Stomach (tissue), 4 donors: ENCODE measurements at regions not wholly inside any gene's neighbourhood (a gene's known extent, or its start where the extent isn't known, plus 50 kb on each side); places are given as distances from the start of the nearest gene placed in this dataset.

Source experiments
- POLR2A ChIP-seq, 4 donors: fragments of 450-650 bp; IDR thresholded peaks; one replicate each; pipeline ENCODE4 v1.6.1; 2016; ENCODE audit warnings: antibody characterized with exemption in 4 of 4, control low read depth in 2 of 4, mild to moderate bottlenecking in 1 of 4, moderate library complexity in 1 of 4
- TF ChIP-seq, protein P1 (sequence below), 7 experiments: fragments of 450-650 bp in 4 of 7; fragments of 200-600 bp in 3 of 7; sonication (generic) in 3 of 7; IDR thresholded peaks; one replicate each; pipeline ENCODE4 v1.5.1; 2016 to 2019; ENCODE audit warnings: antibody characterized with exemption in 7 of 7, control low read depth in 2 of 7, mild to moderate bottlenecking in 1 of 7

DNA sequence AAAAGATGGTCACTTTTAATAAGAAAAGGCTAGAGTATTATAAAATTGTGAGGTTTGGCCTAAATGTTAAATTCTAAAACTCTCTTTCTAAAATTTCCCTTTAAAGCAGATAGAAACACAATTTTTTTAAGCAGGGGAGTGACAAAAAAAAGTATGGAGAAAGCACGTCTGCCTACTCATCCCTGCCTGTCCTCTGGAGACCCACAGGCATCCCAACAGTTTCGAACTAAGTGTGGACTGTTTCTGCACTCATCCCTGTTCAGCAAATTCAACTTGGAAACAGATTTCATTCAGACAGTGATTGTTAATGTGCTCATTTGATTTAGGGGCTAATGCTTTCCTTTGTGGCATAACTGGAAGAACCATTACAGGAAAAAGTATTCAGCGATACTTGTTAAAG is 192.6 kb upstream of the CXCL12 start:
- TF ChIP-seq POLR2A (IDR thresholded peaks at IDR 0.05), result no peak
- TF ChIP-seq, protein P1, sequence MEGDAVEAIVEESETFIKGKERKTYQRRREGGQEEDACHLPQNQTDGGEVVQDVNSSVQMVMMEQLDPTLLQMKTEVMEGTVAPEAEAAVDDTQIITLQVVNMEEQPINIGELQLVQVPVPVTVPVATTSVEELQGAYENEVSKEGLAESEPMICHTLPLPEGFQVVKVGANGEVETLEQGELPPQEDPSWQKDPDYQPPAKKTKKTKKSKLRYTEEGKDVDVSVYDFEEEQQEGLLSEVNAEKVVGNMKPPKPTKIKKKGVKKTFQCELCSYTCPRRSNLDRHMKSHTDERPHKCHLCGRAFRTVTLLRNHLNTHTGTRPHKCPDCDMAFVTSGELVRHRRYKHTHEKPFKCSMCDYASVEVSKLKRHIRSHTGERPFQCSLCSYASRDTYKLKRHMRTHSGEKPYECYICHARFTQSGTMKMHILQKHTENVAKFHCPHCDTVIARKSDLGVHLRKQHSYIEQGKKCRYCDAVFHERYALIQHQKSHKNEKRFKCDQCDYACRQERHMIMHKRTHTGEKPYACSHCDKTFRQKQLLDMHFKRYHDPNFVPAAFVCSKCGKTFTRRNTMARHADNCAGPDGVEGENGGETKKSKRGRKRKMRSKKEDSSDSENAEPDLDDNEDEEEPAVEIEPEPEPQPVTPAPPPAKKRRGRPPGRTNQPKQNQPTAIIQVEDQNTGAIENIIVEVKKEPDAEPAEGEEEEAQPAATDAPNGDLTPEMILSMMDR (IDR thresholded peaks at IDR 0.05), result no peak
